ENCODE measurements at regions not wholly inside any gene's neighbourhood (a gene's known extent, or its start where the extent isn't known, plus 50 kb on each side); places are given as distances from the start of the nearest gene placed in this dataset.

DNA sequence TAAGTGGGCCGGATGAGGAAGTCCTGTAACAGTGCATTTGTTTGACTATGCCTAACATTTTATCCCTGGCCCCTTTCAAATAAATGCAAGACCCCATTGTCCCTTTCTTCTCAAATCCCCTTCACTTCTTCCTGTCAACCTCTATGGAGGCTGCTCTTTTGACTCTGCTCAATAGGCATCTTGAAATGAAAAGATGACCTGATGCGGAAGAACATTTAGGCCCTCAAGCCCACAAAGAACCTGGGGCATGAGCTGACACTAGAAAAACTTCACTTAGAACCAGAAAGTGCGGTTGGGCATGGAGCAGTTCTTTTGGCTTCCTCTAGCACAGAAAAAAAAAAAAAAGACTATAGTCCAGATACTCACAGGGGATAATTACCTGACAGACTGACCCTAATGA lies 1434.7 kb upstream of the WWC1 start:
- DNase-seq (ENCODE audit: low spot score), result no peak
- TF ChIP-seq, protein P1, sequence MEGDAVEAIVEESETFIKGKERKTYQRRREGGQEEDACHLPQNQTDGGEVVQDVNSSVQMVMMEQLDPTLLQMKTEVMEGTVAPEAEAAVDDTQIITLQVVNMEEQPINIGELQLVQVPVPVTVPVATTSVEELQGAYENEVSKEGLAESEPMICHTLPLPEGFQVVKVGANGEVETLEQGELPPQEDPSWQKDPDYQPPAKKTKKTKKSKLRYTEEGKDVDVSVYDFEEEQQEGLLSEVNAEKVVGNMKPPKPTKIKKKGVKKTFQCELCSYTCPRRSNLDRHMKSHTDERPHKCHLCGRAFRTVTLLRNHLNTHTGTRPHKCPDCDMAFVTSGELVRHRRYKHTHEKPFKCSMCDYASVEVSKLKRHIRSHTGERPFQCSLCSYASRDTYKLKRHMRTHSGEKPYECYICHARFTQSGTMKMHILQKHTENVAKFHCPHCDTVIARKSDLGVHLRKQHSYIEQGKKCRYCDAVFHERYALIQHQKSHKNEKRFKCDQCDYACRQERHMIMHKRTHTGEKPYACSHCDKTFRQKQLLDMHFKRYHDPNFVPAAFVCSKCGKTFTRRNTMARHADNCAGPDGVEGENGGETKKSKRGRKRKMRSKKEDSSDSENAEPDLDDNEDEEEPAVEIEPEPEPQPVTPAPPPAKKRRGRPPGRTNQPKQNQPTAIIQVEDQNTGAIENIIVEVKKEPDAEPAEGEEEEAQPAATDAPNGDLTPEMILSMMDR (IDR thresholded peaks at IDR 0.05; ENCODE audit: extremely low read depth, missing control alignments), result no peak

DNA sequence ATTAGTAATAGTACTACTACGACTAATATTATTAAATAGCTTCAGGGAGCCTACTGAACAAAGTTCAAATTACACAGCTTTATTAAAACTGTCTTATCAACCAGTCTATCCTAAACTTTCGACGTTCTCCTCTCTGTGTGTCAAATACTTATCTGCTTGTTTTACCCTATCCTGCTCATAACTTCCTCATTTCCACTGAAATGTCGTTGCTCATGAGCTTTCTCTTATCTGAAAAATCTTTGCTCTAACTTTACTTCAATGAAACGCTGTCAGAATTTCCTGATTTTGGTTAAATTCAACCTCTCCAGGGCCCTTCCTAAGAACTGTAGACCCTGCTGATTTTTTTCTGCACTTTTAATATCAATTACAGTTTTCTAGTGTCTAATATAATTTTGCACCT lies 1431.0 kb upstream of the WWC1 start:
- TF ChIP-seq, protein P1 (IDR thresholded peaks at IDR 0.05; ENCODE audit: extremely low read depth, missing control alignments), result no peak
- no peak for DNase-seq (ENCODE audit: low spot score)

- TF ChIP-seq, protein P1 (IDR thresholded peaks at IDR 0.05; ENCODE audit: extremely low read depth, missing control alignments), result no peak
- no peak for DNase-seq (ENCODE audit: low spot score)
Measured at GRCh38 chr5:166862581-166862980, 1428.9 kb upstream of the WWC1 start.

DNA sequence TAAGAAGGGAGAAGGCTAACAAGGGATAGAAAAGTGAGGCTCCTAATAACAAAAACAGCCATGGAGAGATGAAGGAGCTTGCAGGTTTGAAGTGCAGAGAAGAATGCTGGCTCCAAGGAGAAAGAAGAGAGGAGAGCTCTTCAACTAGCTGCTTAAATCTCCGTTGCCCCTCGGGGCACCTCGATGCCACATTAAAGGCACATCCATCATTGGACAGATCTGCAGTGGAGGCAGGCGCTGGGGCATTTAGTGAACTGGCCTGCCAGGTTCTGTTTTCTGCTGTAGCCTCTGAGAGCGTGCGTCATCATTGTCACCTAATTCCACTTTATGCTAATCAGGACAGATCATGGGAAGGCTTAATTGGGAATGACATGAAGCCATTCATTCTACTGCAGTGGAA lies 1426.2 kb upstream of the WWC1 start:
- TF ChIP-seq, protein P1 (IDR thresholded peaks at IDR 0.05; ENCODE audit: extremely low read depth, missing control alignments), result no peak
- DNase-seq (ENCODE audit: low spot score), result no peak

DNA sequence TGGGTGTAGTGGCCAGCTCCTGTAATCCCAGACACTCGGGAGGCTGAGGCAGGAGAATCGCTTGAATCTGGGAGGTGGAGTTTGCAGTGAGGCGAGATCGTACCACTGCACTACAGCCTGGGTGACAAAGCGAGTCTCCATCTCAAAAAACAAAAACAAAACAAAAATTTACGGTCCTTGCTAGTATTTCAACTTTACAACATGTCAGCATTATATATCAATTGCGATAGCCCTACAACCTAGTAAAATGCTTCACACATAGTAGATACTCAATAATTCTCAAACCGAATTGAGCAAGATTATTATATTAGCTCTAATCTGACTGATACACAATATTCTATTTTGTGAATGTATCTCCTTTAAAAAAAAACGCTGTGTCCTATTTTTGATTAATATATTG lies 1411.0 kb upstream of the WWC1 start:
- DNase-seq (ENCODE audit: low spot score), result no peak
- TF ChIP-seq, protein P1 (IDR thresholded peaks at IDR 0.05; ENCODE audit: extremely low read depth, missing control alignments), result no peak

- TF ChIP-seq, protein P1 (IDR thresholded peaks at IDR 0.05; ENCODE audit: extremely low read depth, missing control alignments), result no peak
Measured at GRCh38 chr5:166881802-166882201, 1409.6 kb upstream of the WWC1 start.

DNA sequence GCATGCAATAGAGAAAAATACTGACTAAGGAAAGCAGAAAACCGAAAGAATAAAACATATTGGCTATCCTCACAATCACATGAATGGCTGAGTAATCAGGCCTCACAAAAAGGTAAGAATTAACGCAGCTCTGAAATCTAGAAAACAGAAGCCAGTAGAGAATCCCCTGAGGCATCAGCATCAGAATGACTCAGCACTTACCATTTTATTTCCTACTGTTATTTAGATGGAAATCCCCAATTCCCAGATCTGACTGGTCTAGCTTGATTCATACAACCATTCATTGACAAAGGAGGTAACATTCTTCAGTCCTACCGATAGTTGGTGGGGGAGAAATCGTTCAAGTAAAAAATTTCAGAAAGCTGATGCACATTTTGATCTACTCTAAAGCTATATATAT lies 1408.4 kb upstream of the WWC1 start:
- TF ChIP-seq, protein P1 (IDR thresholded peaks at IDR 0.05; ENCODE audit: extremely low read depth, missing control alignments), result no peak
- no peak for DNase-seq (ENCODE audit: low spot score)

More at GRCh38 chr5:166881802-166882201, 1409.6 kb upstream of the WWC1 start:
- no peak for DNase-seq (ENCODE audit: low spot score)
